RWPE2 (cell line): ENCODE measurements at regions not wholly inside any gene's neighbourhood (a gene's known extent, or its start where the extent isn't known, plus 50 kb on each side); places are given as distances from the start of the nearest gene placed in this dataset.

Source experiments
- ATAC-seq: fragments of 200-7000 bp; cut with Tn5 transposase; 3 replicates; pipeline ENCODE4 v1.9.1; 2021; ENCODE audit warnings: low read depth
- DNase-seq: peaks from one replicate; pipeline ENCODE4 v3.0.0-alpha.2; 2020; ENCODE audit warnings: low spot score
- H3K27ac ChIP-seq: fragments of 450-650 bp; 2 replicates; pipeline ENCODE4 v1.5.1; 2017; ENCODE audit warnings: mild to moderate bottlenecking; ENCODE audit not compliant: poor library complexity, severe bottlenecking
- H3K27me3 ChIP-seq: fragments of 250-450 bp; sonication (Bioruptor Pico); 2 replicates; pipeline ENCODE4 v1.5.1; 2021; ENCODE audit warnings: mild to moderate bottlenecking, moderate library complexity; ENCODE audit not compliant: insufficient read depth, poor library complexity, severe bottlenecking
- H3K36me3 ChIP-seq: fragments of 250-450 bp; sonication (Bioruptor Pico); 2 replicates; pipeline ENCODE4 v1.5.1; 2020; ENCODE audit warnings: low read depth, mild to moderate bottlenecking, moderate library complexity
- H3K4me1 ChIP-seq: fragments of 250-450 bp; sonication (Bioruptor Pico); 2 replicates; pipeline ENCODE4 v1.5.1; 2021; ENCODE audit warnings: mild to moderate bottlenecking, moderate library complexity; ENCODE audit not compliant: insufficient read depth, poor library complexity, severe bottlenecking
- H3K4me3 ChIP-seq: fragments of 250-450 bp; sonication (Bioruptor Pico); 2 replicates; pipeline ENCODE4 v1.5.1; 2021; ENCODE audit warnings: mild to moderate bottlenecking, moderate library complexity; ENCODE audit not compliant: severe bottlenecking
- H3K9me3 ChIP-seq: fragments of 250-450 bp; sonication (Bioruptor Pico); 2 replicates; pipeline ENCODE4 v1.5.1; 2021; ENCODE audit warnings: mild to moderate bottlenecking, moderate library complexity; ENCODE audit not compliant: severe bottlenecking
- CTCF ChIP-seq: fragments of 450-650 bp; IDR thresholded peaks from one replicate; pipeline ENCODE4 v1.5.1; 2017; ENCODE audit warnings: mild to moderate bottlenecking, moderate library complexity; ENCODE audit not compliant: poor library complexity, severe bottlenecking

GRCh38 chr21:35632711-35633110, 427.6 kb downstream of the SETD4 start:
- ATAC-seq (no peak), DNase-seq (no peak)
- H3K4me1 ChIP-seq, result peaks cover 15% of the 10 kb centered on the region
- no peak overlapping the region for H3K4me3 ChIP-seq
- no peaks in the 10 kb centered on the region for H3K9me3 ChIP-seq
- no peaks in the 10 kb centered on the region for H3K36me3 ChIP-seq
- H3K27ac ChIP-seq, result no peak overlapping the region
- no peaks in the 10 kb centered on the region for H3K27me3 ChIP-seq
- no peak for TF ChIP-seq CTCF

GRCh38 chr21:35628316-35628715, 432.0 kb downstream of the SETD4 start:
- Histone ChIP-seq H3K9me3 (no peaks in the 10 kb centered on the region), H3K4me1 (no peaks in the 10 kb centered on the region), H3K27me3 (no peaks in the 10 kb centered on the region), H3K4me3 (no peak overlapping the region), H3K36me3 (no peaks in the 10 kb centered on the region), H3K27ac (no peak overlapping the region)
- DNase-seq, result no peak
- peak; percentile 86 for ATAC-seq
- no peak for TF ChIP-seq CTCF

GRCh38 chr21:35627462-35627861, 432.9 kb downstream of the SETD4 start:
- no peaks in the 10 kb centered on the region for H3K27me3 ChIP-seq
- no peaks in the 10 kb centered on the region for H3K36me3 ChIP-seq
- no peak for TF ChIP-seq CTCF
- ATAC-seq, result no peak
- H3K9me3 ChIP-seq, result no peaks in the 10 kb centered on the region
- H3K4me3 ChIP-seq, result no peak overlapping the region
- DNase-seq, result no peak
- H3K27ac ChIP-seq, result no peak overlapping the region
- H3K4me1 ChIP-seq, result no peaks in the 10 kb centered on the region

GRCh38 chr21:35625576-35625975, 434.8 kb downstream of the SETD4 start:
- Histone ChIP-seq H3K27me3 (no peaks in the 10 kb centered on the region), H3K9me3 (no peaks in the 10 kb centered on the region), H3K4me1 (no peaks in the 10 kb centered on the region), H3K27ac (no peak overlapping the region), H3K36me3 (no peaks in the 10 kb centered on the region), H3K4me3 (no peak overlapping the region)
- ATAC-seq (no peak), DNase-seq (no peak)
- no peak for TF ChIP-seq CTCF

GRCh38 chr21:35624901-35625300, 435.4 kb downstream of the SETD4 start:
- no peaks in the 10 kb centered on the region for H3K27me3 ChIP-seq
- DNase-seq (no peak), ATAC-seq (no peak)
- no peak overlapping the region for H3K4me3 ChIP-seq
- no peaks in the 10 kb centered on the region for H3K36me3 ChIP-seq
- H3K4me1 ChIP-seq, result no peaks in the 10 kb centered on the region
- no peaks in the 10 kb centered on the region for H3K9me3 ChIP-seq
- TF ChIP-seq CTCF, result no peak
- no peak overlapping the region for H3K27ac ChIP-seq
